H1 (cell line): ENCODE measurements at regions not wholly inside any gene's neighbourhood (a gene's known extent, or its start where the extent isn't known, plus 50 kb on each side); places are given as distances from the start of the nearest gene placed in this dataset.

Experiments used
- CTCF ChIA-PET: fragments of 300-600 bp; sonication (Branson Sonifier 250); formaldehyde crosslinking; loops from one replicate; lab custom pipeline; 2021; ENCODE audit not compliant: partially characterized antibody; lab: Charles Lee
- POLR2A ChIA-PET: fragments of 300-600 bp; sonication (Branson Sonifier 250); formaldehyde crosslinking; loops from one replicate; lab custom pipeline; 2021; ENCODE audit warnings: inconsistent platforms; ENCODE audit not compliant: partially characterized antibody; lab: Charles Lee
- DNase-seq, 2 experiments: peaks; one replicate each; pipeline versions ENCODE4 v3.0.0 to v3.0.0-alpha.2; 2010 to 2022; ENCODE audit warnings: low spot score in 2 of 2, low read depth in 1 of 2, mixed read lengths in 1 of 2
- FAIRE-seq: peaks from 2 replicates; lab custom pipeline; 2011; peaks lifted over from hg19 to GRCh38; lab: Jason Lieb, UNC
- H2AFZ ChIP-seq: 2 replicates; pipeline ENCODE4 v1.8.1; 2012; ENCODE audit warnings: low read length, inconsistent platforms
- H2AK5ac ChIP-seq: 2 replicates; pipeline ENCODE4 v1.6.1; 2013; ENCODE audit warnings: low read depth, low read length
- H2BK120ac ChIP-seq: replicated peaks from 2 replicates; pipeline ENCODE3; 2013; ENCODE audit warnings: low read depth, low read length, inconsistent platforms
- H2BK12ac ChIP-seq: 2 replicates; pipeline ENCODE4 v1.6.1; 2013; ENCODE audit warnings: low read depth, low read length
- H2BK15ac ChIP-seq: 2 replicates; pipeline ENCODE4 v1.6.1; 2013; ENCODE audit warnings: low read length
- H2BK20ac ChIP-seq: 2 replicates; pipeline ENCODE4 v1.6.1; 2013; ENCODE audit warnings: low read length
- H2BK5ac ChIP-seq: 2 replicates; pipeline ENCODE4 v1.6.1; 2013; ENCODE audit warnings: low read depth, low read length
- H3K14ac ChIP-seq: 2 replicates; pipeline ENCODE4 v1.6.1; 2013; ENCODE audit warnings: inconsistent platforms; ENCODE audit not compliant: insufficient read length
- H3K18ac ChIP-seq: 2 replicates; pipeline ENCODE4 v1.6.1; 2013; ENCODE audit warnings: low read length; ENCODE audit errors: extremely low read depth
- H3K23ac ChIP-seq: 2 replicates; pipeline ENCODE4 v1.6.1; 2013; ENCODE audit warnings: inconsistent platforms; ENCODE audit not compliant: insufficient read length
- H3K23me2 ChIP-seq: 2 replicates; pipeline ENCODE4 v1.6.1; 2013; ENCODE audit warnings: low read depth, low read length
- H3K27ac ChIP-seq: 2 replicates; pipeline ENCODE4 v1.6.1; 2011; ENCODE audit warnings: low read depth, low read length, inconsistent platforms
- H3K27me3 ChIP-seq, 4 experiments: replicated peaks in 1 of 4; 1 replicate in 1 of 4; 2 replicates in 3 of 4; pipeline versions ENCODE4 v1.6.1 to v1.8.1; 2011 to 2013; ENCODE audit warnings: low read length in 3 of 4, mild to moderate bottlenecking in 3 of 4, inconsistent platforms in 2 of 4, mixed read lengths in 2 of 4, moderate library complexity in 1 of 4; ENCODE audit not compliant: control insufficient read depth in 3 of 4, insufficient read depth in 3 of 4; ENCODE audit errors: extremely low read depth in 1 of 4
- H3K36me3 ChIP-seq, 4 experiments: 2 replicates each; pipeline versions ENCODE4 v1.6.1 to v1.8.1; 2011 to 2013; ENCODE audit warnings: mild to moderate bottlenecking in 4 of 4, low read length in 3 of 4, moderate library complexity in 2 of 4, control low read depth in 1 of 4, inconsistent platforms in 1 of 4; ENCODE audit not compliant: insufficient read depth in 4 of 4, control insufficient read depth in 2 of 4
- H3K4ac ChIP-seq: replicated peaks from 2 replicates; pipeline ENCODE3; 2013; ENCODE audit warnings: low read length, low read depth, mixed read lengths, inconsistent platforms; ENCODE audit not compliant: insufficient read length
- H3K4me1 ChIP-seq, 4 experiments: replicated peaks in 1 of 4; 1 replicate in 1 of 4; 2 replicates in 3 of 4; pipeline versions ENCODE4 v1.6.1 to v1.8.1; 2011 to 2013; ENCODE audit warnings: low read length in 3 of 4, inconsistent platforms in 2 of 4, mixed read lengths in 1 of 4; ENCODE audit not compliant: insufficient read depth in 4 of 4, control insufficient read depth in 3 of 4
- H3K4me2 ChIP-seq, 2 experiments: 2 replicates each; pipeline versions ENCODE4 v1.6.1 to v1.8.1; 2011 to 2013; ENCODE audit warnings: low read depth in 2 of 2, low read length in 2 of 2, control low read depth in 1 of 2, inconsistent platforms in 1 of 2, mild to moderate bottlenecking in 1 of 2; ENCODE audit not compliant: insufficient read depth in 1 of 2
- H3K4me3 ChIP-seq, 4 experiments: fragments of 200-600, 300-600 bp in 1 of 4; sonication (generic), shearing (Covaris generic), sonication (Bioruptor Twin) in 1 of 4; 2 replicates each; pipeline versions ENCODE4 v1.5.1 to v1.8.1; 2011 to 2016; ENCODE audit warnings: low read length in 4 of 4, low read depth in 3 of 4, control low read depth in 2 of 4, inconsistent platforms in 2 of 4, mild to moderate bottlenecking in 2 of 4, mixed read lengths in 1 of 4, moderate library complexity in 1 of 4; ENCODE audit not compliant: insufficient read depth in 2 of 4; ENCODE audit errors: extremely low read depth in 1 of 4
- H3K56ac ChIP-seq: replicated peaks from 2 replicates; pipeline ENCODE3; 2013; ENCODE audit warnings: low read depth, mild to moderate bottlenecking, mixed read lengths, low read length, inconsistent platforms; ENCODE audit not compliant: insufficient read length
- H3K79me1 ChIP-seq: 2 replicates; pipeline ENCODE4 v1.6.1; 2013; ENCODE audit warnings: low read depth, low read length, control low read depth
- H3K79me2 ChIP-seq, 2 experiments: 2 replicates each; pipeline versions ENCODE4 v1.6.1 to v1.8.1; 2012 to 2013; ENCODE audit warnings: low read length in 2 of 2, mild to moderate bottlenecking in 2 of 2, inconsistent platforms in 1 of 2; ENCODE audit not compliant: insufficient read depth in 2 of 2, control insufficient read depth in 1 of 2
- H3K9ac ChIP-seq, 4 experiments: replicated peaks in 1 of 4; 1 replicate in 1 of 4; 2 replicates in 3 of 4; pipeline versions ENCODE4 v1.6.1 to v1.8.1; 2011 to 2013; ENCODE audit warnings: low read depth in 3 of 4, low read length in 3 of 4, control low read depth in 2 of 4, mild to moderate bottlenecking in 2 of 4, moderate library complexity in 2 of 4, inconsistent platforms in 1 of 4; ENCODE audit errors: extremely low read depth in 1 of 4
- H3K9me3 ChIP-seq, 2 experiments: 2 replicates each; pipeline versions ENCODE4 v1.6.1 to v1.8.1; 2012 to 2013; ENCODE audit warnings: mild to moderate bottlenecking in 2 of 2, moderate library complexity in 2 of 2, control low read depth in 1 of 2, inconsistent platforms in 1 of 2, low read depth in 1 of 2, low read length in 1 of 2, mixed read lengths in 1 of 2; ENCODE audit not compliant: insufficient read depth in 2 of 2
- H4K20me1 ChIP-seq, 2 experiments: replicated peaks in 1 of 2; 2 replicates each; pipeline versions ENCODE3 to v1.8.1; 2011 to 2013; ENCODE audit warnings: inconsistent platforms in 2 of 2, low read length in 2 of 2, mild to moderate bottlenecking in 1 of 2; ENCODE audit not compliant: insufficient read depth in 2 of 2, control insufficient read depth in 1 of 2
- H4K5ac ChIP-seq: 2 replicates; pipeline ENCODE4 v1.6.1; 2013; ENCODE audit warnings: low read length, low read depth, mixed read lengths, inconsistent platforms; ENCODE audit not compliant: insufficient read length
- H4K8ac ChIP-seq: 2 replicates; pipeline ENCODE4 v1.8.0; 2013; ENCODE audit warnings: mild to moderate bottlenecking, moderate library complexity, low read length, inconsistent platforms; ENCODE audit not compliant: insufficient read depth; ENCODE audit errors: extremely low read depth
- H4K91ac ChIP-seq: replicated peaks from 2 replicates; pipeline ENCODE3; 2013; ENCODE audit warnings: low read length, mixed read lengths, inconsistent platforms; ENCODE audit not compliant: insufficient read length
- ASH2L ChIP-seq: fragments of 200-600, 300-600 bp; sonication (generic); IDR thresholded peaks from one replicate; pipeline ENCODE4 v1.7.1; 2017; ENCODE audit warnings: low read length
- SP1 ChIP-seq: IDR thresholded peaks from 2 replicates; pipeline ENCODE4 v1.6.1; 2011; ENCODE audit warnings: low read depth, low read length
- whole genome bisulfite sequencing, 2 experiments: shearing (Covaris generic) in 1 of 2; methylation state at CpG; one replicate each; pipeline versions ENCODE4 v1.1.6 to v1.1.7; 2013 to 2015; ENCODE audit warnings: low lambda C conversion rate in 2 of 2, mixed read lengths in 2 of 2, inconsistent platforms in 1 of 2, low coverage in 1 of 2, missing lambda C conversion rate in 1 of 2; ENCODE audit not compliant: insufficient replicate concordance in 2 of 2, insufficient coverage in 1 of 2, insufficient read length in 1 of 2; ENCODE audit errors: extremely low coverage in 1 of 2, missing lambda C conversion rate in 1 of 2; 5-methylcytosine and 5-hydroxymethylcytosine counted together

GRCh38 chr3:34268032-34268709 is 469.7 kb downstream of the PDCD6IP start:
- H2BK120ac ChIP-seq = no peak overlapping the region
- no peak overlapping the region for H4K91ac ChIP-seq
- WGBS, 2 experiments = 79% methylated on average over 4 of the region's 4 CpGs; no CpG with 5 or more reads in 1 of the 2 experiments
- H3K36me3 ChIP-seq = no peaks in the 10 kb centered on the region
- H3K4ac ChIP-seq = no peak overlapping the region
- no peaks in the 10 kb centered on the region for H3K9me3 ChIP-seq
- H4K8ac ChIP-seq = no peak overlapping the region
- ChIA-PET CTCF (interaction anchor here (0.6 to 6.0 kb wide), 6 partner anchors 10 to 416 kb away, joined by 3 to 62 read pairs (median 4); no protein-coding TSS in a partner anchor), POLR2A (no interaction called here)
- no peaks in the 10 kb centered on the region for H3K23me2 ChIP-seq
- no peaks in the 10 kb centered on the region for H4K20me1 ChIP-seq
- H3K4me2 ChIP-seq = no peak overlapping the region
- DNase-seq (no peak), FAIRE-seq (no peak)
- no peak overlapping the region for H2BK5ac ChIP-seq
- H2AK5ac ChIP-seq = no peak overlapping the region
- no peak overlapping the region for H3K18ac ChIP-seq
- H2BK20ac ChIP-seq = no peak overlapping the region
- H3K4me1 ChIP-seq = peaks cover 0 to 6% (median 0%) of the 10 kb centered on the region in 4 experiments; a peak in 1 of 7 replicates
- TF ChIP-seq ASH2L (no peak), SP1 (no peak)
- no peak overlapping the region for H2BK15ac ChIP-seq
- no peaks in the 10 kb centered on the region for H3K79me2 ChIP-seq
- H2BK12ac ChIP-seq = no peak overlapping the region
- H3K4me3 ChIP-seq = no peak overlapping the region
- H3K27ac ChIP-seq = no peak overlapping the region
- no peak overlapping the region for H3K23ac ChIP-seq
- H3K56ac ChIP-seq = no peak overlapping the region
- H2AFZ ChIP-seq = no peak overlapping the region
- H3K79me1 ChIP-seq = no peaks in the 10 kb centered on the region
- no peak overlapping the region for H3K9ac ChIP-seq
- H3K14ac ChIP-seq = no peak overlapping the region
- H4K5ac ChIP-seq = no peak overlapping the region
- H3K27me3 ChIP-seq = no peaks in the 10 kb centered on the region
